ENCODE measurements at regions not wholly inside any gene's neighbourhood (a gene's known extent, or its start where the extent isn't known, plus 50 kb on each side); places are given as distances from the start of the nearest gene placed in this dataset.

- no peaks in the 10 kb centered on the region for H3K4me1 ChIP-seq
- no peaks in the 10 kb centered on the region for H3K36me3 ChIP-seq
- no peak for DNase-seq
- TF ChIP-seq, protein P1, sequence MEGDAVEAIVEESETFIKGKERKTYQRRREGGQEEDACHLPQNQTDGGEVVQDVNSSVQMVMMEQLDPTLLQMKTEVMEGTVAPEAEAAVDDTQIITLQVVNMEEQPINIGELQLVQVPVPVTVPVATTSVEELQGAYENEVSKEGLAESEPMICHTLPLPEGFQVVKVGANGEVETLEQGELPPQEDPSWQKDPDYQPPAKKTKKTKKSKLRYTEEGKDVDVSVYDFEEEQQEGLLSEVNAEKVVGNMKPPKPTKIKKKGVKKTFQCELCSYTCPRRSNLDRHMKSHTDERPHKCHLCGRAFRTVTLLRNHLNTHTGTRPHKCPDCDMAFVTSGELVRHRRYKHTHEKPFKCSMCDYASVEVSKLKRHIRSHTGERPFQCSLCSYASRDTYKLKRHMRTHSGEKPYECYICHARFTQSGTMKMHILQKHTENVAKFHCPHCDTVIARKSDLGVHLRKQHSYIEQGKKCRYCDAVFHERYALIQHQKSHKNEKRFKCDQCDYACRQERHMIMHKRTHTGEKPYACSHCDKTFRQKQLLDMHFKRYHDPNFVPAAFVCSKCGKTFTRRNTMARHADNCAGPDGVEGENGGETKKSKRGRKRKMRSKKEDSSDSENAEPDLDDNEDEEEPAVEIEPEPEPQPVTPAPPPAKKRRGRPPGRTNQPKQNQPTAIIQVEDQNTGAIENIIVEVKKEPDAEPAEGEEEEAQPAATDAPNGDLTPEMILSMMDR (IDR thresholded peaks at IDR 0.05) = no peak
- intact Hi-C loops (cut with DNase I; ENCODE audit: low total_unique reads) = no loop called here
- H3K27ac ChIP-seq = no peak overlapping the region
- no peaks in the 10 kb centered on the region for H3K9me3 ChIP-seq
- no peak overlapping the region for H3K4me3 ChIP-seq
- no peaks in the 10 kb centered on the region for H3K27me3 ChIP-seq
Measured at GRCh38 chr22:34294476-34294875, 374.2 kb upstream of the LARGE1 start.

DNA sequence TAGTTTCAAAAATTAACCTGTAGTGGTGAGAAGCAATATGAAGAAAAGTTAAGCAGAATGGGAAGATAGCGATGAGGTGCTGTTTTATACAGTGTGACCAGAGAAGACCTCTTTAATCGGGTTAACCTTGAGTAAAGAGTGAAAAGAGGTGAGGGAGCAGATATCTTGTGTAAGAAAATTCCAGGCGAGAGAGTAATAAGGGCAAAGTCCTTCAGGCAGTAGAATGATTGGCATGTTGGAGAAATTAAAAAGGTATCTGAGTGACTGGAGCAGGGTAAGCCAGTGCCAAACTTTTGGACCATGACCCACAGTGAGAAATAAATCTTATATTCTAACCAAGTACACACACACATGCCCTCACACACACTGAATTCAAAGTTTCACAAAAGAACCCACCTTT lies 374.7 kb upstream of the LARGE1 start:
- H3K27me3 ChIP-seq = no peaks in the 10 kb centered on the region
- TF ChIP-seq, protein P1 (IDR thresholded peaks at IDR 0.05) = no peak
- no peaks in the 10 kb centered on the region for H3K36me3 ChIP-seq
- H3K27ac ChIP-seq = no peak overlapping the region
- no peaks in the 10 kb centered on the region for H3K9me3 ChIP-seq
- H3K4me1 ChIP-seq = no peaks in the 10 kb centered on the region
- intact Hi-C loops (cut with DNase I; ENCODE audit: low total_unique reads) = no loop called here
- no peak overlapping the region for H3K4me3 ChIP-seq
- DNase-seq = no peak

- no peak overlapping the region for H3K27ac ChIP-seq
- DNase-seq = no peak
- no peaks in the 10 kb centered on the region for H3K9me3 ChIP-seq
- H3K4me3 ChIP-seq = no peak overlapping the region
- TF ChIP-seq, protein P1 (IDR thresholded peaks at IDR 0.05) = no peak
- no peaks in the 10 kb centered on the region for H3K4me1 ChIP-seq
- intact Hi-C loops (cut with DNase I; ENCODE audit: low total_unique reads) = no loop called here
- no peaks in the 10 kb centered on the region for H3K36me3 ChIP-seq
- no peaks in the 10 kb centered on the region for H3K27me3 ChIP-seq
Measured at GRCh38 chr22:34296461-34296860, 376.2 kb upstream of the LARGE1 start.

GRCh38 chr22:34297536-34298120 lies 377.4 kb upstream of the LARGE1 start:
- H3K4me3 ChIP-seq = no peak overlapping the region
- intact Hi-C loops (cut with DNase I; ENCODE audit: low total_unique reads) = no loop called here
- TF ChIP-seq, protein P1 (IDR thresholded peaks at IDR 0.05) = no peak

GRCh38 chr22:34299496-34299895 lies 379.2 kb upstream of the LARGE1 start:
- intact Hi-C loops (cut with DNase I; ENCODE audit: low total_unique reads) = no loop called here
- TF ChIP-seq, protein P1 (IDR thresholded peaks at IDR 0.05) = no peak
- H3K9me3 ChIP-seq = no peaks in the 10 kb centered on the region
- H3K4me3 ChIP-seq = no peak overlapping the region
- H3K36me3 ChIP-seq = no peaks in the 10 kb centered on the region
- H3K27ac ChIP-seq = no peak overlapping the region
- no peaks in the 10 kb centered on the region for H3K4me1 ChIP-seq
- DNase-seq = no peak
- no peaks in the 10 kb centered on the region for H3K27me3 ChIP-seq

More at GRCh38 chr22:34297536-34298120, 377.4 kb upstream of the LARGE1 start:
- no peaks in the 10 kb centered on the region for H3K27me3 ChIP-seq
- no peak for DNase-seq
- H3K4me1 ChIP-seq = no peaks in the 10 kb centered on the region
- H3K27ac ChIP-seq = no peak overlapping the region
- no peaks in the 10 kb centered on the region for H3K36me3 ChIP-seq
- no peaks in the 10 kb centered on the region for H3K9me3 ChIP-seq

DNA sequence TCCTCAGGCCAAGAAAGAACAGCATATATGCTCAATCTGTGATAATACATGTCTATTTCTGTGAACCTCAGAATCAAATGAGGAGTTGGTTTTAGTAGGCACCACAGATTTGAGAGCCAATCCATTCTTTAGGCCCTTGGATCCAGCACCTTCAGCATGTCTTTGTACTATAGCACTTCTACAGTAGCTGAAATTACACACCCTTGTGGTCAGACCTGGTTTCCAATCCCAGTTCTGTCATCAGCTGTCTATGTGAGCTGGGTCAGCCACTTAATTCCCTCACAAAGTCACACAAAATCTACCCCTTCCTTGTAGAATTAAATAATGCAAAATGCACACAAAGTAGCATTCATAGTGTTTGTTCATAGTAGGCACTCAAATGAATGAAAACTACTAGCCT lies 381.3 kb upstream of the LARGE1 start:
- no peak for DNase-seq
- Histone ChIP-seq H3K27me3 (no peaks in the 10 kb centered on the region), H3K9me3 (no peaks in the 10 kb centered on the region), H3K27ac (no peak overlapping the region), H3K4me3 (no peak overlapping the region), H3K36me3 (no peaks in the 10 kb centered on the region), H3K4me1 (no peaks in the 10 kb centered on the region)
- intact Hi-C loops (cut with DNase I; ENCODE audit: low total_unique reads) = no loop called here
- TF ChIP-seq, protein P1 (IDR thresholded peaks at IDR 0.05) = no peak

Data from tibial artery (tissue), 4 donors.